Transverse colon (tissue), 4 donors: ENCODE measurements at regions not wholly inside any gene's neighbourhood (a gene's known extent, or its start where the extent isn't known, plus 50 kb on each side); places are given as distances from the start of the nearest gene placed in this dataset.

ENCODE experiments used
- DNase-seq: peaks from one replicate; pipeline ENCODE4 v3.0.0-alpha.2; 2019
- H3K27ac ChIP-seq, 4 donors: fragments of 200-600 bp; sonication (generic); 2 replicates each; pipeline ENCODE4 v1.5.1; 2016 to 2018; ENCODE audit warnings: inconsistent platforms in 4 of 4
- H3K27me3 ChIP-seq: fragments of 200-600 bp; sonication (generic); 2 replicates; pipeline ENCODE4 v1.5.1; 2017; ENCODE audit warnings: inconsistent platforms
- H3K36me3 ChIP-seq, 4 donors: fragments of 200-600 bp; sonication (generic); 2 replicates each; pipeline ENCODE4 v1.5.1; 2017 to 2019; ENCODE audit warnings: inconsistent platforms in 4 of 4
- H3K4me1 ChIP-seq, 4 donors: fragments of 200-600 bp; sonication (generic); 2 replicates each; pipeline ENCODE4 v1.5.1; 2017 to 2020; ENCODE audit warnings: inconsistent platforms in 4 of 4
- H3K4me3 ChIP-seq, 4 donors: fragments of 200-600 bp; sonication (generic); 1 replicate in 1 of 4; 2 replicates in 3 of 4; pipeline versions ENCODE4 v1.5.1 to v1.6.1; 2017 to 2019; ENCODE audit warnings: inconsistent platforms in 4 of 4
- H3K9me3 ChIP-seq, 2 donors: fragments of 200-600 bp; sonication (generic); 2 replicates each; pipeline ENCODE4 v1.5.1; 2017 to 2019; ENCODE audit warnings: inconsistent platforms in 2 of 2
- EP300 ChIP-seq: sonication (generic); formaldehyde crosslinking; IDR thresholded peaks from one replicate; pipeline ENCODE4 v1.6.1; 2017; ENCODE audit warnings: antibody characterized with exemption, low read depth
- POLR2A ChIP-seq: fragments of 450-650 bp; IDR thresholded peaks from one replicate; pipeline ENCODE4 v1.6.1; 2016; ENCODE audit warnings: antibody characterized with exemption, mild to moderate bottlenecking, moderate library complexity
- POLR2AphosphoS5 ChIP-seq, 3 donors: sonication (generic); formaldehyde crosslinking; IDR thresholded peaks; one replicate each; pipeline ENCODE4 v1.6.1; 2016; ENCODE audit warnings: antibody characterized with exemption in 3 of 3
- WGBS, 2 donors: methylation state at CpG; one replicate each; pipeline ENCODE4 v1.1.5; 2018; ENCODE audit warnings: low coverage in 1 of 2; 5-methylcytosine and 5-hydroxymethylcytosine counted together
- in situ Hi-C, 4 donors: fragments of 200-750 bp; cut with MboI; loops; one replicate each; pipeline versions ENCODE4 v1.15.0 to v1.15.1; 2017; ENCODE audit warnings: low sequenced_read_pairs in 3 of 4, low pct_ligation_motif_present in 1 of 4, low pct_unique_long_range_greater_than_20kb in 1 of 4
- intact Hi-C: fragments of 100-400 bp; cut with DNase I; formaldehyde crosslinking; loops from one replicate; pipeline ENCODE4 v1.15.1; 2023; ENCODE audit warnings: low total_unique reads
- TF ChIP-seq, protein P1 (sequence below), 5 experiments: fragments of 200-600 bp in 3 of 5; fragments of 450-650 bp in 2 of 5; sonication (generic) in 3 of 5; IDR thresholded peaks; 1 replicate in 2 of 5; 2 replicates in 3 of 5; pipeline ENCODE4 v1.5.1; 2016 to 2017; ENCODE audit warnings: antibody characterized with exemption in 5 of 5, inconsistent platforms in 3 of 5, mild to moderate bottlenecking in 2 of 5, moderate library complexity in 1 of 5

DNA sequence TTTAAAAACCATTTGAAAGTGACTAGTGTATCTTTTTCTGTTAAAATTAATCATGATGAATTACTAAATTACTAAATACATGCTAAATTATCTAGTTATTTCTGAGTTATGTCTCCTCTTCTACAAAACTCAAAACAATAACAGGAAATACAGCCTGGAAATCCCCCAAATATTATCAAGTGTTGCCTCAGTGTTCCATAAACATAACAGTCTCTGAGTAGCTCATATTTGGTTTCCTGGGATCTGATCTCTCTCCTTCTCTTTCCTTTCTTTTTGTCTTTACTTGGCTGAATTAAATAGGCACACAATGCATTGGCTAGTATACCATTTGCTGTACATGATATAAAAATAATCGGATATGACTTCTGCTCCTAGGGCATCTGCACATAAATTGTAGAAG is 277.6 kb upstream of the IGFBP3 start:
- in situ Hi-C loops: no loop called here
- WGBS, 2 donors: 82 to 83% methylated on average over 1 of the region's 1 CpG
- no peak for DNase-seq
- H3K4me3 ChIP-seq: no peak overlapping the region
- no peaks in the 10 kb centered on the region for H3K36me3 ChIP-seq
- H3K9me3 ChIP-seq: peaks cover 0 to 3% of the 10 kb centered on the region in 2 donors
- TF ChIP-seq, protein P1, sequence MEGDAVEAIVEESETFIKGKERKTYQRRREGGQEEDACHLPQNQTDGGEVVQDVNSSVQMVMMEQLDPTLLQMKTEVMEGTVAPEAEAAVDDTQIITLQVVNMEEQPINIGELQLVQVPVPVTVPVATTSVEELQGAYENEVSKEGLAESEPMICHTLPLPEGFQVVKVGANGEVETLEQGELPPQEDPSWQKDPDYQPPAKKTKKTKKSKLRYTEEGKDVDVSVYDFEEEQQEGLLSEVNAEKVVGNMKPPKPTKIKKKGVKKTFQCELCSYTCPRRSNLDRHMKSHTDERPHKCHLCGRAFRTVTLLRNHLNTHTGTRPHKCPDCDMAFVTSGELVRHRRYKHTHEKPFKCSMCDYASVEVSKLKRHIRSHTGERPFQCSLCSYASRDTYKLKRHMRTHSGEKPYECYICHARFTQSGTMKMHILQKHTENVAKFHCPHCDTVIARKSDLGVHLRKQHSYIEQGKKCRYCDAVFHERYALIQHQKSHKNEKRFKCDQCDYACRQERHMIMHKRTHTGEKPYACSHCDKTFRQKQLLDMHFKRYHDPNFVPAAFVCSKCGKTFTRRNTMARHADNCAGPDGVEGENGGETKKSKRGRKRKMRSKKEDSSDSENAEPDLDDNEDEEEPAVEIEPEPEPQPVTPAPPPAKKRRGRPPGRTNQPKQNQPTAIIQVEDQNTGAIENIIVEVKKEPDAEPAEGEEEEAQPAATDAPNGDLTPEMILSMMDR (IDR thresholded peaks at IDR 0.05): no peak
- TF ChIP-seq POLR2AphosphoS5 (IDR thresholded peaks at IDR 0.05): no peak
- no peak for TF ChIP-seq POLR2A
- TF ChIP-seq EP300: no peak
- no peaks in the 10 kb centered on the region for H3K4me1 ChIP-seq
- intact Hi-C loops: no loop called here
- no peak overlapping the region for H3K27ac ChIP-seq
- H3K27me3 ChIP-seq: no peaks in the 10 kb centered on the region

GRCh38 chr7:46197785-46198540 is 276.9 kb upstream of the IGFBP3 start:
- H3K36me3 ChIP-seq: no peaks in the 10 kb centered on the region
- H3K9me3 ChIP-seq: peaks cover 0 to 3% of the 10 kb centered on the region in 2 donors
- no peak for DNase-seq
- intact Hi-C loops: loop anchor here (1.0 kb wide), 1 partner anchor 45 kb away; no protein-coding TSS in a partner anchor
- no peaks in the 10 kb centered on the region for H3K4me1 ChIP-seq
- H3K4me3 ChIP-seq: no peak overlapping the region
- in situ Hi-C loops: no loop called here
- WGBS, 2 donors: 79 to 89% methylated on average over 3 to 7 of the region's 7 CpGs
- H3K27me3 ChIP-seq: no peaks in the 10 kb centered on the region
- TF ChIP-seq POLR2A (no peak), EP300 (no peak), POLR2AphosphoS5 (IDR thresholded peaks at IDR 0.05) (no peak)
- TF ChIP-seq, protein P1 (IDR thresholded peaks at IDR 0.05): no peak
- H3K27ac ChIP-seq: no peak overlapping the region

DNA sequence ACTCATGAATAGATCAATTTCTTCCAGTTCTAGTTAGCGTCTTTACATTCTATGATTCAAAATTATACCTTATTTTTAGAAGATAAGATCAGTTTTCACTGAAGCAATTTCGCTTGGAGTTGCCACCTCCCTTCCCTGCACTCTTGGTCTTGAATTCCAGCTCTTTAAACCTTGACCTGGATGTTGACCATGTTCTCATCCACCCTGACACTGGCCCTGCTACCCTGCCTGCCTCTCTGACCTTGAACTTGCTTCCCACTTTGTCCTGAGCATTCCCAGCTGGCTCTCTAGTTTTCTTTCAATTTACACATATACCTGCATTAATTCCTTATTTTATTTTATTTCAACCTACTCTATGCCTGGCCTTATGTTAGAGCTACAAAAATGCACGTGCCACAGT is 274.9 kb upstream of the IGFBP3 start:
- Histone ChIP-seq H3K9me3 (peaks cover 0 to 3% of the 10 kb centered on the region in 2 donors), H3K27me3 (no peaks in the 10 kb centered on the region), H3K27ac (no peak overlapping the region), H3K4me1 (no peaks in the 10 kb centered on the region), H3K4me3 (no peak overlapping the region), H3K36me3 (no peaks in the 10 kb centered on the region)
- intact Hi-C loops: no loop called here
- DNase-seq: no peak
- TF ChIP-seq EP300 (no peak), POLR2A (no peak), POLR2AphosphoS5 (IDR thresholded peaks at IDR 0.05) (no peak)
- TF ChIP-seq, protein P1 (IDR thresholded peaks at IDR 0.05): no peak
- in situ Hi-C loops: no loop called here
- WGBS, 2 donors: 67 to 81% methylated on average over 3 of the region's 3 CpGs

DNA sequence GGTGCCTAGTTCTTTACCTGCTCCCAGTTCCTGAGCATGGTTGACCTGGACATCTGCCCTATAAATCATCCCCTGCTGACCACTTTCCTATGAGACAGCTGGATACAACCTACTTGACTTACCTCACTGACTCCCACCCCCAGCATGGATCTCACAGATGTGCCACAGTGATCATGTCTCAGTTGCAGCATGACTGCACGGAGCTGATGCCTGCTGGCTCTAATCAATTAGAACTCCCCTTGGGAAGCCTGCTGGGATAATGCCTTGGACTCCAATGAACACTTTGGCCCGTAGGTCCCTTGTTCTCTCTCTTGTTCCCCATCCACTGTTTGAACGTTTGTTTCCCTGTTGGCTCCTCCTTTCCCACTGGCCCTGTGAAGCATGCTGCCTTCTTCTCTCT is 271.2 kb upstream of the IGFBP3 start:
- Histone ChIP-seq H3K4me1 (no peaks in the 10 kb centered on the region), H3K27me3 (no peaks in the 10 kb centered on the region), H3K4me3 (no peak overlapping the region), H3K9me3 (peaks cover 0 to 3% of the 10 kb centered on the region in 2 donors), H3K27ac (no peak overlapping the region), H3K36me3 (no peaks in the 10 kb centered on the region)
- WGBS, 2 donors: 63 to 83% methylated on average over 1 to 3 of the region's 3 CpGs
- in situ Hi-C loops: no loop called here
- intact Hi-C loops: no loop called here
- no peak for DNase-seq
- TF ChIP-seq POLR2AphosphoS5 (IDR thresholded peaks at IDR 0.05) (no peak), EP300 (no peak)
- TF ChIP-seq, protein P1 (IDR thresholded peaks at IDR 0.05): no peak
